ENCODE measurements at regions not wholly inside any gene's neighbourhood (a gene's known extent, or its start where the extent isn't known, plus 50 kb on each side); places are given as distances from the start of the nearest gene placed in this dataset.

- TF ChIP-seq BHLHE40 (IDR thresholded peaks at IDR 0.05; ENCODE audit: low read depth, low read length), result no peak
- no peak for TF ChIP-seq MAFK (IDR thresholded peaks at IDR 0.05; ENCODE audit: low read depth, low read length)
- TF ChIP-seq SMC3 (IDR thresholded peaks at IDR 0.05; ENCODE audit: low read depth, low read length), result no peak
Measured at GRCh38 chr3:148178503-148178902, 519.2 kb upstream of the AGTR1 start.

Measured in IMR-90 (cell line).